Smooth muscle cell of the brain vasculature (primary cell): ENCODE measurements at regions not wholly inside any gene's neighbourhood (a gene's known extent, or its start where the extent isn't known, plus 50 kb on each side); places are given as distances from the start of the nearest gene placed in this dataset.

Experiments used
- DNase-seq: peaks from one replicate; pipeline ENCODE4 v3.0.0-alpha.2; 2012; ENCODE audit warnings: low read depth, low spot score

- DNase-seq = no peak
Measured at GRCh38 chr7:21028186-21028585, 241.5 kb upstream of the SP8 start.

DNA sequence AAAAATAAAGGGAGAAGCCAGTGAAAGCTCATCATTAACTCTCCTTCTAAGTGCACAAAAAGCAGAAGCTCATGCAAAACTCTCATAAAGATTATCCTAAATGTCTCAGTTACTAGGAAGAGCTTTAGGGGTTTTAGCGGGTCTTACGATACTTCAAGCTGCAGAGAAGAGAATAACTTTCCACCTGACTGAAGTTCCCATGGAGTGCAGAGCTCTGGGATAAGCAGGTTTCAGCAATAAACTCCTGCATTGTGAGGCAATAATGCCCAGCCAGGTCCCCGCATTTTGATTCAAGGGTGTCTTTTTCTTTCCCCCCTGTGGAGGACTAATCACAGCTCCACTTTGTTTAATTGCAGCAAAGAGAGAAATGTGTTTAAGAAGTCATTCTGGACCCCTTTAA, 241.9 kb upstream of the SP8 start:
- no peak for DNase-seq

DNA sequence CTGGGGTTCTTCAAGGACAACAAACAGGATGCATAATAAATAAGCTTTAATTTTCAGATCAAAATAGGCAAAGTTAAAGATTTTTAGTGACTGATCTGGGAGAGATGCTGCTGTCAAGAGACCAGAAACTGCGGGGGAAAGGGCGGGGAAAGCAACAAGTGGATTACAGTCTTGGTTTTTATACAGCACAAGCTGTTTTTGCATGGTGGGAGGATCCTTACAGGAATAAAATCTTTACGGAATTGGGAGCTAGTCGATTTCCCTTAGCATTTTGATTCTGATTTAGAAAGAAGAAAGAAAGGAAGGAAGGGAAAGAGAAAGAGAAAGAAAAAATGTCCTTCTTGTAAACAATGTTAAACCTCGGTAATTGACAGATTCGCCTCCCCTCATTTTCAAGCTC, 242.3 kb upstream of the SP8 start:
- no peak for DNase-seq

GRCh38 chr7:21030237-21030871, 243.7 kb upstream of the SP8 start:
- DNase-seq = no peak

GRCh38 chr7:21041252-21041651, 254.6 kb upstream of the SP8 start:
- DNase-seq = no peak

DNA sequence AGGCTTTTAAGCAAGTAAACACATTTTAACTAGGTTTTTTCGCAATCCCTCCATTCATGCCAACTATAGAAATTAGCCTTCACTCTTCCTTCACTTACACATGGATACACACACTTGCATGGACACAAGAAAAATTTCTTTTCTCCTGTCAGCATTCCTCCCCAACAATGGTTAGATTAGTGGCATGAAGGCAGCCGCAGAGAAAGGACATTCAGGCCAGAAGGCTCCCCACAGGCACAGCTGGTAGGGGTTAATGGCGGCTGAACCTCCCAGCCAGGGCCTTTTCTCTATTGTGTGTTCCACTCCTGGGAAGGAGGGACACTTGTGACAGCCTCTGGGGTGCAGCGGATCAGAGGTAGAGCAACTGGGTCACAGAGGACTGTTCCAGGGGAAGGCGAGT, 255.0 kb upstream of the SP8 start:
- DNase-seq = no peak

GRCh38 chr7:21044384-21044783, 257.7 kb upstream of the SP8 start:
- no peak for DNase-seq

GRCh38 chr7:21044913-21045568, 258.4 kb upstream of the SP8 start:
- no peak for DNase-seq

- no peak for DNase-seq
Measured at GRCh38 chr7:21051865-21052264, 265.2 kb upstream of the SP8 start.

DNA sequence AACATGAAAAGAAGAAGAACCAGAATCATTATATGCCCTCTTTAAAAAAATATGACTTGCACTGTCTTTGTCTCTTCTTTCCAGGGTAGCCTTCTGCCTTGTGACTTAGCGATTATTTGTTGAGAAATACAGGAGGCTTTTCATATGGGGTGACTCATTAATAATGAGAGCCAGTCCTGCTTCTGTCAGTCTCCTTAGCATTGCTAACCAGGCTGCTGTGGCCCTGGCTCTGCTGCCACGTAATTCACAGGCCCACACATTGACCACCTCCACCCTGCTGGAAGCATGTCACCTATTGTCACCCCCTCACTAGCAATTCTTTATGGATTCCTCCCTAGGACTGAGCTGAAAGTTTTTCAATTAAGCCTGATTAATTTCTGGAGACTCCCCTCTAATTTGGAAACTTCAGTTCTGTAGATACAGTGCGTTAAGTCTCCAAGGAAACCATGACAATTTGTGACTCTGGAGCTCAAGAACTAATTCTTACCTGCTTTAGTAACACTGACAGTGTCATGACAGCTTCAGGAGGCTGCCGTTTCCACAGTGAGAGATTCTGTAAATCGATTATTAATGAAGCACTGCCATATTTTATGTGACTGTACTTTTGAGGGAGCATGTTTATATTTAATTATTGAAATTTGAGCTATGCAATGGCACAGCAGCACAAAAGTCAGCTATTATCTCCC, 267.9 kb upstream of the SP8 start:
- no peak for DNase-seq

- DNase-seq = no peak
Measured at GRCh38 chr7:21059069-21059468, 272.4 kb upstream of the SP8 start.

DNA sequence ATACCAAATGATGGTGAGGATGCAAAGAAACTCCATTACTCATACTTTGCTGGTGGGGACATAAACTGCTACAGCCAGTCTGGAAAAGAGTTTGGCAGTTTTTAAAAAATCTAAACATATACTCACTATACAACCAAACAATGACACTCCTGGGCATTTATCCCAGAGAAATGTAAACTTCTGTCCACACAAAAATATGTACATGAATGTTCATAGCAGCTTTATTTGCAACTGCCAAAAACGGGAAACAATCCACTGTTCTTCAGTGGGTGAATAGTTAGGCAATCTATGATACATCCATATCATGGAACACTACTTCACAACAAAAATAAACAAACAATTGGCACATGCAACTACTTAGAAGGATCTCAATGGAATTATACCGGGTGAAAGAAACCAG, 276.4 kb upstream of the SP8 start:
- no peak for DNase-seq

DNA sequence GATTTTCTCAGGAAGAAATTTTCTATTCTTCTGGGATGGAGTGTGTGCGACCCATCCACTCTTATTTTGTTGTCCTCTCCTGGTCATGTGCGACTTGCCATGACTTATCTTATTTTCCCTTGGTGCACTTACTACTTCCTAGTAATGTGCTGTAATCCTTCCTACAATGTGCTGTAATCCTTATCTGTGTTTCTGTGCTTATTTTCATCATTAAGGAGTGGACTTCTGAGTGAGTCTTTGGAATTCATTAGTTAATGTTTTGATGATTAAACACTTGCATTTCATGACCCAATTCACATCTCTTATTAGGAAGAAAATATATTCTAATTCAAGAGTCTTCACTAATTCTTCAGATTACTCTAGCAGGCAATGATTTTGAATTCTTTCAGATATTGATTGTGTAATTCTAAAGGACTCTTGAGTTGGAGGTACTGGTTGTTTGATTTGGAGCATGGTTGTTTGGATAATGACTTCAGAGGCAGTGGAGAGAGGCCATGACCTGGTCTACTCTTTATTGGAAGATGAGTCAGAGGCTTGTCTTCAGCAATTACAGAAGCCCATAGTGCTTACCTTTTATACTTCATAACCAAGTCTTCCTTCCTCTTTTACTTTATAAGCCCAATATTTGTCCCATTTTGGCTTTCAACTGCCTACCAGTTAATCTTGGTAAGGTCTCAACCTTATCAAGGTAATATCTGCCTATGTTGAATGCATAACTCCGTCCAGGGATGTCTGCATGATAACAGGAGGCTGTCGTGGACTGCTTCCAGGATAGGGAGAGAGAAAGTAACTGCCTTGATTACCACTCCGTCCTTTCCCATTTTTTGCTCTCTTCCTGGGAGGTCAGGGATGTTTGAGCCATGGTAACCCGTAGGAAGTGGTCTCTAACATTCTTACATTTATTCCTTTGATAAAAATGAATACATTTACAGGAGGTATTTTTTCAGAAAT, 278.3 kb upstream of the SP8 start:
- DNase-seq = no peak

- no peak for DNase-seq
Measured at GRCh38 chr7:21066221-21066620, 279.5 kb upstream of the SP8 start.

GRCh38 chr7:21067216-21067615, 280.5 kb upstream of the SP8 start:
- no peak for DNase-seq

DNA sequence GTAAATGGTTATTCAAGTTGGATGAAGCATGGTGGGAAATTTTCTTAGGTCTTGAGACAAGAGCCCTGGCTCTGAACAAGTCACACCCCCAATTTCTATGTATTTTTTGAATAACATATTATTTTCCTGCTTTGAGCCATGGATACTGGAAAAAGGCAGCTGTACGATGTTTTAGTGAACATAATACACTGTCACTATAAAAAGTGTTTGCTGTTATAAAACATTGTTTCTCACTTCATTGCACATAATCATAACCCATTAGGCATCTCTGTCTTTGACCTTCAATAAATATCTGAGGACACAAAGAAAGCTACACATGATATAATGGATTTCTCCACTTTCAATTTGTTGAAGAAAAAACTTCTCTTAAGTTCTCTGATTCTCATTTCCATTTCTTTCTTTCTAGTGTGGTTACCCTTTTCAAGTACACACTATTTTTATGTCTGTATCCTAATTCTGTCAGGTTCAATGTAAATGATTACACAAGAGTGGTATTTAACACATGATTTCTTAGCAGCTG, 283.9 kb upstream of the SP8 start:
- no peak for DNase-seq

GRCh38 chr7:21071561-21072501, 285.1 kb upstream of the SP8 start:
- DNase-seq = no peak

DNA sequence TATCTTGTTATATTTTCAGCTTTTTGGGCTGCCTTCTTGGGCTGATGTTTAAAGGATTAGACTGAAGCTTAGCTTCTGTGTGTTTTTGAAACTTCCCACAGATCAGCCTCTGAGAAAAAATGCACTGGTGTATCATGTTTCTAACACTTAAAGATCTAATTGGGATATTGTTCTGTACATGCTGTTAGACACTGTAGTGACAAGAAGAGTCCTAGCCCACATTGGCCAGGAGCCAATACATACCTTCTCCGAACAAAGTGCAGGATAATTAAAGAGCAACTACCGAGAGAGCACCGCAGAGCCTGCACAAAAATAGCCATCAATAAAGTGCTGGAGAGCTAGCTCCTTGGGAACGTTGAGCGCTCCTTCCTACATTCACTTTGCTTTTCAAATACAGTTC, 289.4 kb upstream of the SP8 start:
- no peak for DNase-seq

DNA sequence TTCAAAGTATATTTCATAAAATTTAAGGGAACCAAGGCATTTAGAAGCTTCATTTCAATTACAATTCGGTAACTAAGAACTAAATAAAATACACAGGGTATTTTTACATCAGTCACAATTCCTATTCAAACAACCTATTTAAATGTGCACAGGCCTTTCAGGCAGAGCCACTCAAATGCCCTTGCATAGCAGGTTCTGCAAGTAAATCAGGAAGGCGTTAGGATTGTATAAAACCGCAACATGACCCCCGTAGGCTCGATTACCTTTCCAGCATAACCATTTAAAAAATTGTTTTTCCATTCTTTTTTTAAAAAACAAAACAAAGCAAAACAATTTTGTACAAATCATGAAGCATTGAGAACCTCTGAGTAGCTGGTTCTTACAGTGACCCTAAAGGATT, 289.9 kb upstream of the SP8 start:
- no peak for DNase-seq

DNA sequence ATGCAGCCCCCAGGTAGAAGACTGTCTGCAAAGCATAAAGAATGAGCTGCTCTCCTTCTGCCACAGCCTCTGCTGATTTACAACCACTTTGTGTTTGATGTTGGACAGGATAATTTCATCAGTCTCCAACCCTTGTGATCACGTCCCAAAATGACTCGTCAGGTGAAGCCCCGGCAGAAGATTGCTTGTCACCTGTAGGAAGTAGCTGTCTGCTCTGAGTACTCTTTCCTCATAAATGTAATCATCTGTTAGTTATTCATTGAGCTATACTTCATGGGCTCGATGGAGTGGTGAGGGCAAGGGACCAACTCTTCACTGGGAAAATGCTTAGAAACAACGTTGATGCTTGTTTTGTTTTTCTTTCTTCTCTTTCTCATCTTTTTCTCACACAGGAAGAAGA, 290.9 kb upstream of the SP8 start:
- DNase-seq = no peak

DNA sequence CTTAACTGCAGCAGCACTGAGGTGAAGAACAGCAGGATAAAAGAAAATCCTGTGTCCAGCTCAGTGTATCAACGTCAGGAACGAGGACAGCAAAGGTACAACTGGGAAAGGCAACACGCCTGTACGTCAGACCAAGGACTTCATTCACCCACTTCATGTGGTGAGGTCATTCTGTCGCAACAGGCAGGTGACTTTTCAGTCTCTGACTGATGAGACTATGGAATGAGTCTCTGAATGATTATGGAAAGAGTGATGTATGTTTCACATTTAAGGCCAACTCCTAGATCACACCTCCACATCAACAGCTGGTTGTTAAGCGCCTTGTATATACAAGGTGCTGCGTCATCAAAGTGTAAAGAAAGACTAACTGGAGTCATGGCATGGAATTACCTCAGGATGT, 297.6 kb upstream of the SP8 start:
- DNase-seq = no peak
